T-helper 2 cell treated with Interferon-gamma antibody and Interleukin-4, amounts not matched to agents 5 μg/mL and 100 μg/mL, for 36 hours (primary cell): ENCODE measurements at regions not wholly inside any gene's neighbourhood (a gene's known extent, or its start where the extent isn't known, plus 50 kb on each side); places are given as distances from the start of the nearest gene placed in this dataset.

ENCODE experiments used
- DNase-seq: peaks from one replicate; pipeline ENCODE4 v3.0.0; 2021; ENCODE audit warnings: low spot score
- H3K27ac Mint-ChIP-seq: one replicate; pipeline ENCODE4 v1.8.0; 2021; ENCODE audit warnings: mild to moderate bottlenecking, mixed read lengths
- H3K27me3 Mint-ChIP-seq: one replicate; pipeline ENCODE4 v1.8.0; 2021; ENCODE audit warnings: low read depth, mixed read lengths
- H3K36me3 Mint-ChIP-seq: one replicate; pipeline ENCODE4 v1.8.0; 2021; ENCODE audit warnings: low read depth, mixed read lengths
- H3K4me1 Mint-ChIP-seq: one replicate; pipeline ENCODE4 v1.8.0; 2021; ENCODE audit warnings: low read depth, mixed read lengths
- H3K4me3 Mint-ChIP-seq: one replicate; pipeline ENCODE4 v1.8.0; 2022; ENCODE audit warnings: mild to moderate bottlenecking, moderate library complexity, mixed read lengths
- H3K9me3 Mint-ChIP-seq: one replicate; pipeline ENCODE4 v1.8.0; 2021; ENCODE audit warnings: mixed read lengths

- Mint-ChIP-seq H3K27ac (no peak overlapping the region), H3K27me3 (no peaks in the 10 kb centered on the region), H3K36me3 (no peaks in the 10 kb centered on the region), H3K4me3 (no peak overlapping the region), H3K4me1 (no peaks in the 10 kb centered on the region), H3K9me3 (no peaks in the 10 kb centered on the region)
- no peak for DNase-seq
These were observed 243.7 kb downstream of the GLI2 start for GRCh38 chr2:120979398-120979797.

- H3K4me1 Mint-ChIP-seq: no peaks in the 10 kb centered on the region
- no peaks in the 10 kb centered on the region for H3K9me3 Mint-ChIP-seq
- no peak for DNase-seq
- no peaks in the 10 kb centered on the region for H3K27me3 Mint-ChIP-seq
- H3K4me3 Mint-ChIP-seq: no peak overlapping the region
- no peaks in the 10 kb centered on the region for H3K36me3 Mint-ChIP-seq
- no peak overlapping the region for H3K27ac Mint-ChIP-seq
These were observed 244.3 kb downstream of the GLI2 start for GRCh38 chr2:120979921-120980320.

GRCh38 chr2:120981443-120981842, 245.8 kb downstream of the GLI2 start:
- H3K4me3 Mint-ChIP-seq: no peak overlapping the region
- H3K9me3 Mint-ChIP-seq: no peaks in the 10 kb centered on the region
- no peak for DNase-seq
- H3K4me1 Mint-ChIP-seq: no peaks in the 10 kb centered on the region
- no peaks in the 10 kb centered on the region for H3K36me3 Mint-ChIP-seq
- no peaks in the 10 kb centered on the region for H3K27me3 Mint-ChIP-seq
- H3K27ac Mint-ChIP-seq: no peak overlapping the region

- H3K4me1 Mint-ChIP-seq: no peaks in the 10 kb centered on the region
- no peak overlapping the region for H3K4me3 Mint-ChIP-seq
- no peak overlapping the region for H3K27ac Mint-ChIP-seq
- no peaks in the 10 kb centered on the region for H3K27me3 Mint-ChIP-seq
- H3K36me3 Mint-ChIP-seq: no peaks in the 10 kb centered on the region
- H3K9me3 Mint-ChIP-seq: no peaks in the 10 kb centered on the region
- no peak for DNase-seq
These were observed 246.9 kb downstream of the GLI2 start for GRCh38 chr2:120982598-120982997.

- no peaks in the 10 kb centered on the region for H3K36me3 Mint-ChIP-seq
- no peaks in the 10 kb centered on the region for H3K9me3 Mint-ChIP-seq
- H3K27me3 Mint-ChIP-seq: no peaks in the 10 kb centered on the region
- no peaks in the 10 kb centered on the region for H3K4me1 Mint-ChIP-seq
- DNase-seq: no peak
- no peak overlapping the region for H3K27ac Mint-ChIP-seq
- no peak overlapping the region for H3K4me3 Mint-ChIP-seq
These were observed 247.7 kb downstream of the GLI2 start for GRCh38 chr2:120983344-120983743.

GRCh38 chr2:120984046-120984445, 248.4 kb downstream of the GLI2 start:
- no peaks in the 10 kb centered on the region for H3K36me3 Mint-ChIP-seq
- H3K4me1 Mint-ChIP-seq: no peaks in the 10 kb centered on the region
- H3K27me3 Mint-ChIP-seq: no peaks in the 10 kb centered on the region
- no peaks in the 10 kb centered on the region for H3K9me3 Mint-ChIP-seq
- no peak overlapping the region for H3K27ac Mint-ChIP-seq
- no peak overlapping the region for H3K4me3 Mint-ChIP-seq
- no peak for DNase-seq

- H3K27me3 Mint-ChIP-seq: no peaks in the 10 kb centered on the region
- H3K36me3 Mint-ChIP-seq: no peaks in the 10 kb centered on the region
- no peak overlapping the region for H3K4me3 Mint-ChIP-seq
- no peak for DNase-seq
- no peak overlapping the region for H3K27ac Mint-ChIP-seq
- no peaks in the 10 kb centered on the region for H3K4me1 Mint-ChIP-seq
- no peaks in the 10 kb centered on the region for H3K9me3 Mint-ChIP-seq
These were observed 248.9 kb downstream of the GLI2 start for GRCh38 chr2:120984452-120985173.

GRCh38 chr2:120985174-120985996, 249.7 kb downstream of the GLI2 start:
- DNase-seq: no peak
- Mint-ChIP-seq H3K36me3 (no peaks in the 10 kb centered on the region), H3K4me1 (no peaks in the 10 kb centered on the region), H3K27ac (no peak overlapping the region), H3K9me3 (no peaks in the 10 kb centered on the region), H3K4me3 (no peak overlapping the region), H3K27me3 (no peaks in the 10 kb centered on the region)

GRCh38 chr2:120985997-120986651, 250.5 kb downstream of the GLI2 start:
- H3K27me3 Mint-ChIP-seq: no peaks in the 10 kb centered on the region
- no peaks in the 10 kb centered on the region for H3K36me3 Mint-ChIP-seq
- H3K27ac Mint-ChIP-seq: no peak overlapping the region
- H3K4me1 Mint-ChIP-seq: no peaks in the 10 kb centered on the region
- DNase-seq: no peak
- H3K9me3 Mint-ChIP-seq: no peaks in the 10 kb centered on the region
- no peak overlapping the region for H3K4me3 Mint-ChIP-seq

GRCh38 chr2:120986898-120987650, 251.4 kb downstream of the GLI2 start:
- Mint-ChIP-seq H3K9me3 (no peaks in the 10 kb centered on the region), H3K4me1 (no peaks in the 10 kb centered on the region), H3K36me3 (no peaks in the 10 kb centered on the region), H3K27ac (no peak overlapping the region), H3K27me3 (no peaks in the 10 kb centered on the region), H3K4me3 (no peak overlapping the region)
- DNase-seq: no peak

- no peaks in the 10 kb centered on the region for H3K36me3 Mint-ChIP-seq
- H3K9me3 Mint-ChIP-seq: no peaks in the 10 kb centered on the region
- no peaks in the 10 kb centered on the region for H3K4me1 Mint-ChIP-seq
- no peak overlapping the region for H3K27ac Mint-ChIP-seq
- no peak for DNase-seq
- H3K4me3 Mint-ChIP-seq: no peak overlapping the region
- no peaks in the 10 kb centered on the region for H3K27me3 Mint-ChIP-seq
These were observed 252.5 kb downstream of the GLI2 start for GRCh38 chr2:120988051-120988699.

- H3K36me3 Mint-ChIP-seq: no peaks in the 10 kb centered on the region
- no peaks in the 10 kb centered on the region for H3K9me3 Mint-ChIP-seq
- DNase-seq: no peak
- H3K4me1 Mint-ChIP-seq: no peaks in the 10 kb centered on the region
- H3K4me3 Mint-ChIP-seq: no peak overlapping the region
- H3K27ac Mint-ChIP-seq: no peak overlapping the region
- no peaks in the 10 kb centered on the region for H3K27me3 Mint-ChIP-seq
These were observed 253.2 kb downstream of the GLI2 start for GRCh38 chr2:120988700-120989511.
